Epithelial cell of proximal tubule (primary cell): ENCODE measurements at regions not wholly inside any gene's neighbourhood (a gene's known extent, or its start where the extent isn't known, plus 50 kb on each side); places are given as distances from the start of the nearest gene placed in this dataset.
A peak's percentile ranks its signal among the peaks of the same experiment; 100 is the strongest.

Experiments
- DNase-seq: peaks from one replicate; pipeline ENCODE4 v3.0.0-alpha.2; 2011; ENCODE audit warnings: low read depth
- H3K4me3 ChIP-seq: 2 replicates; pipeline ENCODE4 v1.5.1; 2011; ENCODE audit warnings: low read depth, mild to moderate bottlenecking, low read length
- TF ChIP-seq, protein P1 (sequence below): conservative IDR thresholded peaks from 2 replicates; pipeline ENCODE4 v1.5.1; 2012; ENCODE audit warnings: low read depth, mild to moderate bottlenecking, low read length

DNA sequence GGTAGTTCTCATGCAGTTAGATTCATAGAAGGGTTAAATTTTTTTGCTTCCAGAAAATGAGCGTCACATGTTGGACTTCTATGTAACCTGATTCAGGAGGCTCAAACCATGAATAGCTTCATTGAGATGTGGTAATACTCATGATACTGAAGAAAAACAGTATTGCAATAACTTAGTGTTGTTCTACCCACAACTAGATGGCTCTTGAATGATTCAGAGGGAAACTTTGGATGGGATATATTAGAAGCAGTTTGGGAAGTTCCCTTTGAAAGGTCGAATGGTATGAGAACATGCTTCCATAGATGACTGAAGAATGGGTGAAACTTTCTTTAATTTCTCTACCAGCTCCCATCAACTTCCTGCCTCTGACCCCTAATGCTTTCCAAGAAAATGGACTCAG lies 211.7 kb upstream of the PTGFR start:
- TF ChIP-seq, protein P1, sequence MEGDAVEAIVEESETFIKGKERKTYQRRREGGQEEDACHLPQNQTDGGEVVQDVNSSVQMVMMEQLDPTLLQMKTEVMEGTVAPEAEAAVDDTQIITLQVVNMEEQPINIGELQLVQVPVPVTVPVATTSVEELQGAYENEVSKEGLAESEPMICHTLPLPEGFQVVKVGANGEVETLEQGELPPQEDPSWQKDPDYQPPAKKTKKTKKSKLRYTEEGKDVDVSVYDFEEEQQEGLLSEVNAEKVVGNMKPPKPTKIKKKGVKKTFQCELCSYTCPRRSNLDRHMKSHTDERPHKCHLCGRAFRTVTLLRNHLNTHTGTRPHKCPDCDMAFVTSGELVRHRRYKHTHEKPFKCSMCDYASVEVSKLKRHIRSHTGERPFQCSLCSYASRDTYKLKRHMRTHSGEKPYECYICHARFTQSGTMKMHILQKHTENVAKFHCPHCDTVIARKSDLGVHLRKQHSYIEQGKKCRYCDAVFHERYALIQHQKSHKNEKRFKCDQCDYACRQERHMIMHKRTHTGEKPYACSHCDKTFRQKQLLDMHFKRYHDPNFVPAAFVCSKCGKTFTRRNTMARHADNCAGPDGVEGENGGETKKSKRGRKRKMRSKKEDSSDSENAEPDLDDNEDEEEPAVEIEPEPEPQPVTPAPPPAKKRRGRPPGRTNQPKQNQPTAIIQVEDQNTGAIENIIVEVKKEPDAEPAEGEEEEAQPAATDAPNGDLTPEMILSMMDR: no peak
- DNase-seq: peak; percentile 95
- no peak overlapping the region for H3K4me3 ChIP-seq

DNA sequence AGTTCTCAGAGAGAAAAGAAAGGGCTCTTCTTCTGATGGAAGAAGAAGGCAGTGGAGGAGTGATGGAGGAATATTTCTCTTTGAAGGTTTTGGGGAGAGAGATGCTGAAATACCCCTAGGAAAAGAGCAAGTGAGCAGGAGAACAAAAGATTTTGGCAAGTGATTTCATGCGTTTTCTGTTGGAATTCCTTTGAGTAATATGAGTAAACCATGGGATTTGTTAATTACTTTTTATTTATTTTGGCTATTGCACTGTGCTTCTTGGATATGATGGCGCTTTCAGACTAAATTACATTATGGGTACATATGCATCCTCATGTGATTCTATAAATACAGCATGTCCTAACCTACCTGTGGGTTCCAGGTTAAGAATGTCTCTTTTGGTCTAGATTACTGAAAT lies 210.1 kb upstream of the PTGFR start:
- DNase-seq: no peak
- TF ChIP-seq, protein P1: no peak

DNA sequence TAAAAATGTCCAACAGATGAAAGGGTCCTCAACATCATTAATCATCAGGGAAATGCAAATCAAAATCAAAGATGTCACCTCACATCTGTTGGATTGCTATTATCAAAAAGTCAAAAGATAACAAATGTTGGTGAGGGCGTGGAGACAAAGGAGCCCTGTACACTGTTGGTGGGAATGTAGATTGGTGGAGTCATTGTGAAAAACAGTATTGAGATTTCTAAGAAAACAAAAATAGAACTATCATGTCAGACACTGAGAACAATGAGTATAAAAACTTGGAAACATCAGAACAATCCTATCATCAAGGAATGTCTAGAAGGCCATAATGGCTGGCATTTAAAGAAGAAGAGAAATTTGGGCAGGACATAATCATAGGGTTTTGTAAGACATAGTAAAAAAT lies 209.2 kb upstream of the PTGFR start:
- DNase-seq: no peak
- H3K4me3 ChIP-seq: no peak overlapping the region
- TF ChIP-seq, protein P1: no peak

More for the DNA sequence above, 210.1 kb upstream of the PTGFR start:
- no peak overlapping the region for H3K4me3 ChIP-seq

DNA sequence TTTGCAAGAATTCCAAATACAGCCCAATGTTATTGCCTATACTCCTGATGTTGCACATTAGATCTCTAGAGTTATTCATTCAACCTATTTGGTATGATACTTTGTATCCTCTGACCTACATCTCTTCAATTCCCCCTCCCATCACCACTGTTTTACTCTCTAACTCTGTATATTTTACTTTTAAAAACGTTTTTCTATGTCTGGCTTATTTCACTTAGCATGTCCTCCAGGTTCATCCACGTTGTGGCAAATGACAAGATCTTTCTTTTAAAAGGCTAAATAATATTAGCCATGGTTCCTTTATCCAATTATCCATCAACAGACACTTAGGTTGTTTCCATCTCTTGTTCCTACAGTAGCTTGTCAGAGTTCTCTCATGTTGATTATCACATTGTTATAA lies 207.1 kb upstream of the PTGFR start:
- TF ChIP-seq, protein P1: no peak
- H3K4me3 ChIP-seq: no peak overlapping the region
- no peak for DNase-seq

DNA sequence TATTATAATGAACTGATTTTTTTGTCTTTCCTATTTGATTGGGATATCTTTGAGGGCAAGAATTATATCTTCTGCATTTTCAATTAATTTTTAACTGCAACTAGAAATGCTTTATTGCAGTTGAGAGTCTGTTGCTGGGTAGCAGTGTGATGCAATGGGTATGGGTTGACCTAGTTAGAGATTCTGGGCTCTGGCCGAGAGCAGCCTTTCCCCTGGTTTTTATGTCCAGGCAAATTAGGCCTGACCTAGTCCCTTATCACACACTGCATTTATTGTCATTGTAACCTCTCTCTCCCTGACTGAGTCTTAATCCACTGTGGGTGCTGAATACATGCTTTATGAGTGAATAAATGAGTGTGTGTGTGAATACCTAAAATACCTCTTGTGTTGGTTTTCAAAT lies 206.4 kb upstream of the PTGFR start:
- TF ChIP-seq, protein P1: no peak
- no peak overlapping the region for H3K4me3 ChIP-seq
- DNase-seq: no peak

DNA sequence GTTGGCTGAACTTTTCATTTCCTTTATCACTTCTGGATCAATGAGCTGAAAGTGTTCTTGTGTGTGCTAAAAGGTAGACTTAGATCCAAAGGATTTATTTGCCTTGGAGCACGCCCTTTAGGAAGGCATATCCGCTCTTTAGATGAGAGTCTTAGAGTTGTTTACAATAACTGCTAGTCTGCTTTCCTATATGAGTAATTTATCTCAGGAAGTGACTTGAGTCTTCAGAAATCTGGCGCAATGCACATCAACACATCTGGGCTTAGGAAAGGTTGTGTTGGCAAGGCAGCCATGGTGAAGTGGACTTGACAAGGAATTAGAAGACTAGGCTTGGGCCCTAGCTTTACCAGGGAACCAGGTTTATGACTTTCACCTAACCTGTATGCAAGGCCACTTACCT lies 204.1 kb upstream of the PTGFR start:
- H3K4me3 ChIP-seq: no peak overlapping the region
- no peak for DNase-seq
- TF ChIP-seq, protein P1: no peak

DNA sequence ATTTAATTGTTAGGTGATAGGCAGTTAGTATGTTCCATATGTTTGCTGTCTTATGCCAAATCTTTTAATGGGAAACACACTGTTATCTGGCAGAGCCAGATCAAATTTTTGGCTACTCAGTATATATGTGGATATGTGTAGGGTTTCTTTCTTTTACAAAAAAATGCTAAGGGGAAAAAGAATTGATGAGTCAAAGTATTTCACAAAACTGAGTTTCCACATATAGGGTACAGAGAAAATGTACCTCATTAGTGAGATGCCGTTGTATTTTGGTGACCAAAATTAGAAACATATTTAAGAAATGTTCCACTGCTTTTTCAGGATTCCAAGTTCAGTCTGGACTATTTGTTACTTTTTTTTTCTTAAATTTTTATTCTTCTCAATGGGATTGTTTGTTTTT lies 201.2 kb upstream of the PTGFR start:
- TF ChIP-seq, protein P1: no peak
- H3K4me3 ChIP-seq: no peak overlapping the region
- no peak for DNase-seq
